SK-N-MC (cell line): ENCODE measurements at regions not wholly inside any gene's neighbourhood (a gene's known extent, or its start where the extent isn't known, plus 50 kb on each side); places are given as distances from the start of the nearest gene placed in this dataset.

Experiments
- EZH2 ChIP-seq: fragments of 200-600 bp; sonication (generic); IDR thresholded peaks from one replicate; pipeline ENCODE4 v1.6.1; 2017; ENCODE audit warnings: antibody characterized with exemption
- FOXP2 ChIP-seq: optimal IDR thresholded peaks from 2 replicates; pipeline ENCODE3; 2011; ENCODE audit warnings: mild to moderate bottlenecking, moderate library complexity; ENCODE audit not compliant: insufficient read depth; ENCODE audit errors: extremely low read length, control extremely low read depth

GRCh38 chr10:26622891-26623290, 74.6 kb upstream of the PDSS1 start:
- TF ChIP-seq EZH2 (no peak), FOXP2 (no peak)
